K562 (cell line): ENCODE measurements at regions not wholly inside any gene's neighbourhood (a gene's known extent, or its start where the extent isn't known, plus 50 kb on each side); places are given as distances from the start of the nearest gene placed in this dataset.

Source experiments
- ATAC-seq: fragments of 200-7000 bp; cut with Tn5 transposase; 3 replicates; pipeline ENCODE4 v1.9.1; 2020; ENCODE audit warnings: moderate library complexity
- BruUV-seq: library from RNA; stranded (reverse); fragments of 400-500 nt; replicated peaks from 2 replicates; lab custom pipeline; 2021; lab: Mats Ljungman, UMichigan
- CTCF ChIA-PET: fragments of 300-600 bp; formaldehyde crosslinking; extraction: SDS; loops from one replicate; lab custom pipeline; 2021; ENCODE audit warnings: low intra/inter-chr PET ratio; lab: Yijun Ruan, JAX
- POLR2A ChIA-PET: fragments of 300-600, 350-650 bp; sonication (Branson Sonifier 250); formaldehyde crosslinking; extraction: SDS; loops from one replicate; lab custom pipeline; 2021; ENCODE audit warnings: antibody characterized with exemption, inconsistent platforms; lab: Yijun Ruan, JAX
- DNase-seq, 4 experiments: peaks; one replicate each; pipeline versions ENCODE4 v3.0.0 to v3.0.0-alpha.2; 2011 to 2018; ENCODE audit warnings: low spot score in 3 of 4, mixed read lengths in 3 of 4; ENCODE audit errors: extremely low read depth in 1 of 4
- FAIRE-seq: peaks from 2 replicates; lab custom pipeline; 2011; peaks lifted over from hg19 to GRCh38; lab: Jason Lieb, UNC
- H2AFZ ChIP-seq: 2 replicates; pipeline ENCODE4 v1.6.0; 2011; ENCODE audit warnings: low read depth, low read length, control low read depth, inconsistent platforms
- H3K27ac ChIP-seq: fragments of 200-600 bp; 3 replicates; pipeline ENCODE4 v1.8.0; 2011; ENCODE audit warnings: low read depth, mild to moderate bottlenecking, control low read depth, inconsistent platforms, low read length, moderate library complexity, mixed read lengths; ENCODE audit errors: extremely low read depth
- H3K27me3 ChIP-seq, 2 experiments: fragments of 300-600 bp in 1 of 2; 2 replicates in 1 of 2; 3 replicates in 1 of 2; pipeline versions ENCODE4 v1.6.0 to v1.8.0; 2011; ENCODE audit warnings: inconsistent platforms in 2 of 2, low read length in 2 of 2, mild to moderate bottlenecking in 1 of 2, mixed read lengths in 1 of 2, moderate library complexity in 1 of 2; ENCODE audit not compliant: control insufficient read depth in 2 of 2, insufficient read depth in 2 of 2
- H3K36me3 ChIP-seq: fragments of 300-600 bp; 3 replicates; pipeline ENCODE4 v1.8.0; 2011; ENCODE audit warnings: mild to moderate bottlenecking, low read length, inconsistent platforms; ENCODE audit not compliant: control insufficient read depth, insufficient read depth
- H3K4me1 ChIP-seq, 2 experiments: fragments of 200-600 bp in 1 of 2; replicated peaks in 1 of 2; 2 replicates in 1 of 2; 3 replicates in 1 of 2; pipeline versions ENCODE4 v1.5.1 to v1.8.0; 2011; ENCODE audit warnings: inconsistent platforms in 2 of 2, low read length in 2 of 2, mild to moderate bottlenecking in 1 of 2, mixed read lengths in 1 of 2, moderate library complexity in 1 of 2; ENCODE audit not compliant: control insufficient read depth in 2 of 2, insufficient read depth in 2 of 2
- H3K4me2 ChIP-seq: 2 replicates; pipeline ENCODE4 v1.6.1; 2011; ENCODE audit warnings: low read length, control low read depth, inconsistent platforms, mixed read lengths; ENCODE audit not compliant: insufficient read depth
- H3K4me3 ChIP-seq: fragments of 200-600 bp; sonication (generic), shearing (Covaris generic); 2 replicates; pipeline ENCODE4 v1.5.1; 2016; ENCODE audit warnings: control low read depth, inconsistent platforms
- H3K79me2 ChIP-seq: fragments of 200-600 bp; 3 replicates; pipeline ENCODE4 v1.8.0; 2011; ENCODE audit warnings: low read length, inconsistent platforms; ENCODE audit not compliant: control insufficient read depth, insufficient read depth
- H3K9ac ChIP-seq, 2 experiments: 2 replicates each; pipeline versions ENCODE4 v1.6.0 to v1.6.1; 2011; ENCODE audit warnings: low read depth in 2 of 2, low read length in 2 of 2, control low read depth in 1 of 2, inconsistent platforms in 1 of 2, mild to moderate bottlenecking in 1 of 2, mixed read lengths in 1 of 2; ENCODE audit not compliant: insufficient read depth in 1 of 2
- H3K9me1 ChIP-seq: one replicate; pipeline ENCODE4 v1.6.0; 2011; ENCODE audit warnings: inconsistent platforms, mild to moderate bottlenecking, low read length, moderate library complexity; ENCODE audit not compliant: control insufficient read depth, insufficient read depth
- H3K9me3 ChIP-seq: replicated peaks from 2 replicates; pipeline ENCODE4 v1.5.1; 2011; ENCODE audit warnings: low read depth, low read length, inconsistent platforms; ENCODE audit not compliant: control insufficient read depth, insufficient read depth
- H4K20me1 ChIP-seq: replicated peaks from 2 replicates; pipeline ENCODE4 v1.6.1; 2011; ENCODE audit warnings: low read length, inconsistent platforms, mixed read lengths; ENCODE audit not compliant: control insufficient read depth, insufficient read depth
- EZH2 ChIP-seq: IDR thresholded peaks from 2 replicates; pipeline ENCODE4 v1.6.1; 2012; ENCODE audit warnings: low read depth, mild to moderate bottlenecking, inconsistent platforms, low read length, borderline replicate concordance
- JUNB ChIP-seq: fragments of 450-650 bp; formaldehyde crosslinking; conservative IDR thresholded peaks from 2 replicates; pipeline ENCODE4 v1.4.0; 2020; ENCODE audit warnings: mild to moderate bottlenecking
- NR0B1 ChIP-seq: fragments of 450-650 bp; IDR thresholded peaks from one replicate; pipeline ENCODE4 v1.6.1; 2018; ENCODE audit warnings: mild to moderate bottlenecking, moderate library complexity; ENCODE audit not compliant: partially characterized antibody
- PHF8 ChIP-seq: fragments of 200-600 bp; sonication (generic); IDR thresholded peaks from 2 replicates; pipeline ENCODE4 v1.6.1; 2012; ENCODE audit warnings: mixed run types, mild to moderate bottlenecking, inconsistent platforms, low read length, moderate library complexity, borderline replicate concordance
- POLR2AphosphoS2 ChIP-seq: IDR thresholded peaks from 2 replicates; pipeline ENCODE4 v1.6.1; 2012; ENCODE audit warnings: low read length, improper control_type of control experiment
- POLR2H ChIP-seq: IDR thresholded peaks from 2 replicates; pipeline ENCODE4 v1.6.1; 2016; ENCODE audit warnings: missing genetic modification characterization, low read depth, mild to moderate bottlenecking, control low read depth, missing compliant biosample characterization, moderate library complexity
- PREB ChIP-seq: sonication (generic); formaldehyde crosslinking; IDR thresholded peaks from 2 replicates; pipeline ENCODE4 v1.8.1; 2023; ENCODE audit warnings: mild to moderate bottlenecking, missing genetic modification reagents
- RBM14 ChIP-seq: fragments of 200-400 bp; formaldehyde crosslinking; IDR thresholded peaks from 2 replicates; pipeline ENCODE4 v1.6.1; 2018; ENCODE audit warnings: low read depth, mild to moderate bottlenecking, low read length, moderate library complexity, borderline replicate concordance; ENCODE audit not compliant: insufficient read depth
- SMAD4 ChIP-seq: fragments of 250-450 bp; sonication (Bioruptor Pico); conservative IDR thresholded peaks from 2 replicates; pipeline ENCODE4 v1.8.0; 2021; ENCODE audit warnings: inconsistent platforms, mild to moderate bottlenecking, moderate library complexity
- SRSF7 ChIP-seq: fragments of 200-400 bp; formaldehyde crosslinking; optimal IDR thresholded peaks from 2 replicates; pipeline ENCODE3; 2017; ENCODE audit warnings: mild to moderate bottlenecking, low read depth, low read length
- VEZF1 ChIP-seq: fragments of 200-800 bp; sonication (Bioruptor generic); IDR thresholded peaks from 2 replicates; pipeline ENCODE4 v1.6.1; 2017; ENCODE audit warnings: missing genetic modification characterization, missing compliant biosample characterization
- ZNF165 ChIP-seq: fragments of 250-450 bp; sonication (Bioruptor Pico); IDR thresholded peaks from 2 replicates; pipeline ENCODE4 v1.4.0; 2020; ENCODE audit warnings: borderline replicate concordance
- ZNF175 ChIP-seq: fragments of 200-800 bp; sonication (Bioruptor generic); IDR thresholded peaks from 2 replicates; pipeline ENCODE4 v1.6.1; 2016; ENCODE audit warnings: low read depth, mild to moderate bottlenecking, missing genetic modification characterization, missing compliant biosample characterization
- ZNF311 ChIP-seq: fragments of 250-450 bp; sonication (Bioruptor Pico); IDR thresholded peaks from 2 replicates; pipeline ENCODE4 v1.4.0; 2020; ENCODE audit warnings: mild to moderate bottlenecking, moderate library complexity
- ZNF354B ChIP-seq: fragments of 250-450 bp; sonication (Bioruptor Pico); IDR thresholded peaks from 2 replicates; pipeline ENCODE4 v1.4.0; 2020
- ZNF444 ChIP-seq: fragments of 250-450 bp; sonication (Bioruptor Pico); IDR thresholded peaks from 2 replicates; pipeline ENCODE4 v1.4.0; 2020; ENCODE audit warnings: mild to moderate bottlenecking, moderate library complexity
- ZNF655 ChIP-seq: fragments of 250-450 bp; sonication (Bioruptor Pico); IDR thresholded peaks from 2 replicates; pipeline ENCODE4 v1.5.0; 2021
- ZNF764 ChIP-seq: fragments of 250-450 bp; sonication (Bioruptor Pico); IDR thresholded peaks from 2 replicates; pipeline ENCODE4 v1.4.0; 2020; ENCODE audit warnings: low read depth, mild to moderate bottlenecking, moderate library complexity
- WGBS: fragments of 100-300 bp; shearing (Covaris generic); methylation state at CpG from one replicate; pipeline ENCODE4 v1.1.6; 2016; ENCODE audit warnings: low coverage, mixed read lengths; ENCODE audit not compliant: insufficient coverage; ENCODE audit errors: missing lambda C conversion rate; 5-methylcytosine and 5-hydroxymethylcytosine counted together
- in situ Hi-C: fragments of 300-500 bp; cut with MboI; formaldehyde crosslinking; loops from 4 replicates; pipeline ENCODE4 v1.15.0; 2018; ENCODE audit warnings: inconsistent platforms, mixed read lengths
- intact Hi-C: fragments of 100-400 bp; cut with micrococcal nuclease; formaldehyde crosslinking; loops from 2 replicates; pipeline ENCODE4 v1.14.2; 2022

GRCh38 chr1:228889289-228889688, 154.0 kb downstream of the RHOU start:
- ATAC-seq (no peak), FAIRE-seq (no peak), DNase-seq (no peak)
- no peak overlapping the region for H3K27ac ChIP-seq
- no peak overlapping the region for H3K9ac ChIP-seq
- ChIA-PET POLR2A (interaction anchor here (0.9 kb wide), 1 partner anchor 22 kb away, joined by 3 read pairs; no protein-coding TSS in a partner anchor), CTCF (no interaction called here)
- no peaks in the 10 kb centered on the region for H3K9me1 ChIP-seq
- no peaks in the 10 kb centered on the region for H3K36me3 ChIP-seq
- H4K20me1 ChIP-seq: no peaks in the 10 kb centered on the region
- peaks cover 2 to 7% of the 10 kb centered on the region in 2 experiments; a peak in 3 of 5 replicates for H3K27me3 ChIP-seq
- H3K4me1 ChIP-seq: no peaks in the 10 kb centered on the region
- no peak overlapping the region for H2AFZ ChIP-seq
- no peaks in the 10 kb centered on the region for H3K9me3 ChIP-seq
- BruUV-seq: no TSS peak
- in situ Hi-C loops: no loop called here
- intact Hi-C loops: no loop called here
- no peak overlapping the region for H3K4me3 ChIP-seq
- H3K79me2 ChIP-seq: no peaks in the 10 kb centered on the region
- WGBS: 0% methylated on average over 2 of the region's 2 CpGs
- H3K4me2 ChIP-seq: no peak overlapping the region
- no peak for TF ChIP-seq ZNF165
- no peak for TF ChIP-seq POLR2AphosphoS2
- no peak for TF ChIP-seq SMAD4 (CRISPR knock-in tag)
- no peak for TF ChIP-seq PHF8
- no peak for TF ChIP-seq NR0B1
- TF ChIP-seq POLR2H (tag): no peak
- no peak for TF ChIP-seq VEZF1
- no peak for TF ChIP-seq ZNF175 (CRISPR knock-in tag)
- no peak for TF ChIP-seq RBM14
- TF ChIP-seq ZNF311: no peak
- TF ChIP-seq ZNF444 (CRISPR knock-in tag): no peak
- TF ChIP-seq JUNB (CRISPR knock-in tag): no peak
- no peak for TF ChIP-seq ZNF764 (CRISPR knock-in tag)
- TF ChIP-seq PREB (CRISPR knock-in tag): no peak
- no peak for TF ChIP-seq SRSF7
- no peak for TF ChIP-seq EZH2
- TF ChIP-seq ZNF354B (CRISPR knock-in tag): no peak
- TF ChIP-seq ZNF655 (CRISPR knock-in tag): no peak
